ENCODE measurements at regions not wholly inside any gene's neighbourhood (a gene's known extent, or its start where the extent isn't known, plus 50 kb on each side); places are given as distances from the start of the nearest gene placed in this dataset.

GRCh38 chr11:19579957-19580356 is 132.7 kb upstream of the NAV2 start:
- Histone ChIP-seq H3K36me3 (ENCODE audit: control insufficient read depth in 2 of 4, insufficient read depth in 4 of 4, low read length in 3 of 4) (no peaks in the 10 kb centered on the region), H2BK15ac (ENCODE audit: low read length) (no peak overlapping the region), H4K91ac (replicated peaks; ENCODE audit: insufficient read length, low read length) (no peak overlapping the region), H2BK20ac (ENCODE audit: low read length) (no peak overlapping the region), H3K79me1 (ENCODE audit: low read depth, low read length) (no peaks in the 10 kb centered on the region), H3K9me3 (ENCODE audit: insufficient read depth in 2 of 2, low read depth in 1 of 2, low read length in 1 of 2) (no peaks in the 10 kb centered on the region), H2BK12ac (ENCODE audit: low read depth, low read length) (no peak overlapping the region), H4K5ac (ENCODE audit: insufficient read length, low read depth, low read length) (no peak overlapping the region), H3K56ac (replicated peaks; ENCODE audit: insufficient read length, low read depth, low read length) (no peak overlapping the region), H2AK5ac (ENCODE audit: low read depth, low read length) (no peak overlapping the region), H3K9ac (replicated peaks in 1 of 4; ENCODE audit: extremely low read depth in 1 of 4, low read depth in 3 of 4, low read length in 3 of 4) (no peak overlapping the region), H3K79me2 (ENCODE audit: control insufficient read depth in 1 of 2, insufficient read depth in 2 of 2, low read length in 2 of 2) (no peaks in the 10 kb centered on the region), H2AFZ (ENCODE audit: low read length) (no peak overlapping the region), H3K4me1 (replicated peaks in 1 of 4; ENCODE audit: control insufficient read depth in 3 of 4, insufficient read depth in 4 of 4, low read length in 3 of 4) (peaks cover 0 to 3% (median 0%) of the 10 kb centered on the region in 4 experiments; a peak in 1 of 7 replicates), H3K14ac (ENCODE audit: insufficient read length) (no peak overlapping the region), H2BK5ac (ENCODE audit: low read depth, low read length) (no peak overlapping the region), H3K4me3 (ENCODE audit: extremely low read depth in 1 of 4, insufficient read depth in 2 of 4, low read depth in 3 of 4, low read length in 4 of 4) (no peak overlapping the region), H3K4ac (replicated peaks; ENCODE audit: insufficient read length, low read depth, low read length) (no peak overlapping the region), H3K27ac (ENCODE audit: low read depth, low read length) (no peak overlapping the region), H4K8ac (ENCODE audit: extremely low read depth, insufficient read depth, low read length) (no peak overlapping the region), H3K18ac (ENCODE audit: extremely low read depth, low read length) (no peak overlapping the region), H3K23ac (ENCODE audit: insufficient read length) (no peak overlapping the region), H4K20me1 (replicated peaks in 1 of 2; ENCODE audit: control insufficient read depth in 1 of 2, insufficient read depth in 2 of 2, low read length in 2 of 2) (no peaks in the 10 kb centered on the region), H3K23me2 (ENCODE audit: low read depth, low read length) (peaks cover 2% of the 10 kb centered on the region; the same call in 1 of the 2 replicates), H3K4me2 (ENCODE audit: insufficient read depth in 1 of 2, low read depth in 2 of 2, low read length in 2 of 2) (no peak overlapping the region), H2BK120ac (replicated peaks; ENCODE audit: low read depth, low read length) (no peak overlapping the region), H3K27me3 (replicated peaks in 1 of 4; ENCODE audit: control insufficient read depth in 3 of 4, extremely low read depth in 1 of 4, insufficient read depth in 3 of 4, low read length in 3 of 4) (no peaks in the 10 kb centered on the region)
- 92% methylated on average over 5 of the region's 5 CpGs; no CpG with 5 or more reads in 1 of the 2 experiments for WGBS, 2 experiments (ENCODE audit: extremely low coverage in 1 of 2, insufficient coverage in 1 of 2, insufficient read length in 1 of 2, insufficient replicate concordance in 2 of 2, low coverage in 1 of 2, low lambda C conversion rate in 2 of 2, missing lambda C conversion rate in 1 of 2)
- FAIRE-seq (no peak), DNase-seq (ENCODE audit: low read depth in 1 of 2, low spot score in 2 of 2) (no peak)
- POLR2A ChIA-PET (ENCODE audit: partially characterized antibody): no interaction called here
- CTCF ChIA-PET (ENCODE audit: partially characterized antibody): interaction anchor here (0.6 to 8.0 kb wide), 6 partner anchors 10 to 261 kb away, joined by 3 to 55 read pairs (median 3); no protein-coding TSS in a partner anchor
- TF ChIP-seq SRF (IDR thresholded peaks at IDR 0.05; ENCODE audit: low read depth, low read length): no peak
- no peak for TF ChIP-seq KDM5A (IDR thresholded peaks at IDR 0.05; ENCODE audit: low read length)
- TF ChIP-seq YY1 (IDR thresholded peaks at IDR 0.05; ENCODE audit: low read depth, low read length): no peak
- no peak for TF ChIP-seq KDM4A (IDR thresholded peaks at IDR 0.05; ENCODE audit: low read depth, low read length, severe bottlenecking)
- TF ChIP-seq EZH2 (IDR thresholded peaks at IDR 0.05; ENCODE audit: low read depth, low read length, severe bottlenecking): no peak
- no peak for TF ChIP-seq GTF2F1 (IDR thresholded peaks at IDR 0.05; ENCODE audit: borderline replicate concordance, low read depth, low read length)
- TF ChIP-seq SIRT6 (IDR thresholded peaks at IDR 0.05; ENCODE audit: low read length): no peak
- no peak for TF ChIP-seq SP1 (IDR thresholded peaks at IDR 0.05; ENCODE audit: low read depth, low read length)
- no peak for TF ChIP-seq ZNF274 (IDR thresholded peaks at IDR 0.05; ENCODE audit: borderline replicate concordance, extremely low read depth, low read length)
